ENCODE measurements at regions not wholly inside any gene's neighbourhood (a gene's known extent, or its start where the extent isn't known, plus 50 kb on each side); places are given as distances from the start of the nearest gene placed in this dataset.
A peak's percentile ranks its signal among the peaks of the same experiment; 100 is the strongest.

DNA sequence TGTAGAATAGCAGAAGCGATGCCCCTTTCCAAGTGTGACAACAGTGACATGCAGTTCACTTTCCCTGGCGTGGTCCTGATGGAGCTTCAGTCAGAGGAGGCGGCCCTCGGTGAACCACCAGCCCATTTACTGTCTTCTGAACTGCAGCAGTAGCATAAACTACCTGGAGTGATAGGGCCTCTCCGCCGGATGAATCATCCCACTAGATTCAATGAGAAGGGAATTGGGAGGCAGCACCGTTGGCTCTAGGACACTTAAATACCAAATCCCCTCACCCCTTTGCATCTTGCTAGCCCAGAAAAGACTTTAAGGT, 112.8 kb upstream of the GPR12 start:
- Histone ChIP-seq H4K91ac (replicated peaks; ENCODE audit: insufficient read length, low read length) (no peak overlapping the region), H3K79me1 (ENCODE audit: low read depth, low read length) (no peaks in the 10 kb centered on the region), H3K9ac (replicated peaks in 1 of 4; ENCODE audit: extremely low read depth in 1 of 4, low read depth in 3 of 4, low read length in 3 of 4) (no peak overlapping the region), H2BK12ac (ENCODE audit: low read depth, low read length) (no peak overlapping the region), H4K20me1 (replicated peaks in 1 of 2; ENCODE audit: control insufficient read depth in 1 of 2, insufficient read depth in 2 of 2, low read length in 2 of 2) (no peaks in the 10 kb centered on the region), H3K4me1 (replicated peaks in 1 of 4; ENCODE audit: control insufficient read depth in 3 of 4, insufficient read depth in 4 of 4, low read length in 3 of 4) (peaks cover 2 to 14% (median 5%) of the 10 kb centered on the region in 4 experiments; a peak in 4 of 7 replicates), H3K9me3 (ENCODE audit: insufficient read depth in 2 of 2, low read depth in 1 of 2, low read length in 1 of 2) (peaks cover 15 to 21% of the 10 kb centered on the region in 2 experiments; a peak in 3 of 4 replicates), H4K8ac (ENCODE audit: extremely low read depth, insufficient read depth, low read length) (no peak overlapping the region), H3K4me3 (ENCODE audit: extremely low read depth in 1 of 4, insufficient read depth in 2 of 4, low read depth in 3 of 4, low read length in 4 of 4) (peak overlapping the region in 1 of 4 experiments; percentile 0; a peak in 1 of 8 replicates), H2AK5ac (ENCODE audit: low read depth, low read length) (no peak overlapping the region), H2BK20ac (ENCODE audit: low read length) (peak overlapping the region; percentile 40; the same call in 1 of the 2 replicates), H3K4ac (replicated peaks; ENCODE audit: insufficient read length, low read depth, low read length) (no peak overlapping the region), H2BK15ac (ENCODE audit: low read length) (0 out of 2 replicates have a peak overlapping the region, but pooled peaks have one; percentile 48), H3K23ac (ENCODE audit: insufficient read length) (no peak overlapping the region), H3K27ac (ENCODE audit: low read depth, low read length) (no peak overlapping the region), H2AFZ (ENCODE audit: low read length) (no peak overlapping the region), H3K23me2 (ENCODE audit: low read depth, low read length) (no peaks in the 10 kb centered on the region; the same call in 1 of the 2 replicates), H3K36me3 (ENCODE audit: control insufficient read depth in 2 of 4, insufficient read depth in 4 of 4, low read length in 3 of 4) (no peaks in the 10 kb centered on the region), H3K79me2 (ENCODE audit: control insufficient read depth in 1 of 2, insufficient read depth in 2 of 2, low read length in 2 of 2) (no peaks in the 10 kb centered on the region), H3K56ac (replicated peaks; ENCODE audit: insufficient read length, low read depth, low read length) (no peak overlapping the region), H3K27me3 (replicated peaks in 1 of 4; ENCODE audit: control insufficient read depth in 3 of 4, extremely low read depth in 1 of 4, insufficient read depth in 3 of 4, low read length in 3 of 4) (0 out of 7 replicates have a peak, but pooled peaks cover 0 to 2% (median 0%) of the 10 kb centered on the region in 4 experiments), H3K4me2 (ENCODE audit: insufficient read depth in 1 of 2, low read depth in 2 of 2, low read length in 2 of 2) (peak overlapping the region; percentile 51 to 56), H3K18ac (ENCODE audit: extremely low read depth, low read length) (no peak overlapping the region), H3K14ac (ENCODE audit: insufficient read length) (no peak overlapping the region), H2BK5ac (ENCODE audit: low read depth, low read length) (no peak overlapping the region), H2BK120ac (replicated peaks; ENCODE audit: low read depth, low read length) (no peak overlapping the region), H4K5ac (ENCODE audit: insufficient read length, low read depth, low read length) (no peak overlapping the region)
- DNase-seq (ENCODE audit: low read depth in 1 of 2, low spot score in 2 of 2) (peak in 1 of 2 experiments; percentile 52), FAIRE-seq (peak; percentile 48)
- WGBS, 2 experiments (ENCODE audit: extremely low coverage in 1 of 2, insufficient coverage in 1 of 2, insufficient read length in 1 of 2, insufficient replicate concordance in 2 of 2, low coverage in 1 of 2, low lambda C conversion rate in 2 of 2, missing lambda C conversion rate in 1 of 2) = 62% methylated on average over 7 of the region's 7 CpGs; no CpG with 5 or more reads in 1 of the 2 experiments
- ChIA-PET POLR2A (ENCODE audit: partially characterized antibody) (interaction anchor here (0.6 to 1.0 kb wide), 2 partner anchors 56 to 153 kb away, joined by 3 read pairs; no protein-coding TSS in a partner anchor), CTCF (ENCODE audit: partially characterized antibody) (interaction anchor here (0.5 to 10.0 kb wide), 52 partner anchors 8 to 688 kb away, joined by 3 to 131 read pairs (median 5); no protein-coding TSS in a partner anchor)
- TF ChIP-seq HDAC2 (IDR thresholded peaks at IDR 0.05; ENCODE audit: borderline replicate concordance in 1 of 2, low read depth in 2 of 2, low read length in 2 of 2) (no peak), JUN (IDR thresholded peaks at IDR 0.05; ENCODE audit: low read depth, low read length) (no peak), PHF8 (conservative IDR thresholded peaks at IDR 0.05; ENCODE audit: low read depth, low read length) (no peak), FOSL1 (IDR thresholded peaks at IDR 0.05; ENCODE audit: insufficient read depth, low read depth, low read length) (no peak), YY1 (IDR thresholded peaks at IDR 0.05; ENCODE audit: low read depth, low read length) (no peak)

Data from H1 (cell line).